H9 (cell line): ENCODE measurements at regions not wholly inside any gene's neighbourhood (a gene's known extent, or its start where the extent isn't known, plus 50 kb on each side); places are given as distances from the start of the nearest gene placed in this dataset.

Source experiments
- DNase-seq: peaks from one replicate; pipeline ENCODE4 v3.0.0-alpha.2; 2017
- H2AFZ ChIP-seq: one replicate; pipeline ENCODE4 v1.6.1; 2013; ENCODE audit warnings: mild to moderate bottlenecking, low read length, control low read depth, moderate library complexity
- H2AK5ac ChIP-seq: 2 replicates; pipeline ENCODE4 v1.6.1; 2013; ENCODE audit warnings: low read length, control low read depth, mixed read lengths; ENCODE audit not compliant: insufficient read length
- H2BK120ac ChIP-seq: one replicate; pipeline ENCODE4 v1.6.1; 2013; ENCODE audit warnings: low read depth, mild to moderate bottlenecking, low read length, control low read depth, inconsistent platforms; ENCODE audit not compliant: poor library complexity, severe bottlenecking
- H2BK12ac ChIP-seq: 2 replicates; pipeline ENCODE4 v1.6.1; 2013; ENCODE audit warnings: low read length, control low read depth, mixed read lengths, low read depth; ENCODE audit not compliant: insufficient read length
- H2BK15ac ChIP-seq: 2 replicates; pipeline ENCODE4 v1.6.1; 2013; ENCODE audit warnings: low read depth, low read length, control low read depth
- H2BK20ac ChIP-seq: one replicate; pipeline ENCODE4 v1.6.1; 2013; ENCODE audit warnings: low read depth, mild to moderate bottlenecking, low read length, control low read depth, inconsistent platforms; ENCODE audit not compliant: poor library complexity, severe bottlenecking
- H2BK5ac ChIP-seq: 2 replicates; pipeline ENCODE4 v1.6.1; 2013; ENCODE audit warnings: low read length, control low read depth, mixed read lengths; ENCODE audit not compliant: insufficient read length
- H3K14ac ChIP-seq: 2 replicates; pipeline ENCODE4 v1.6.1; 2013; ENCODE audit warnings: low read length, control low read depth; ENCODE audit not compliant: insufficient read depth
- H3K18ac ChIP-seq: 2 replicates; pipeline ENCODE4 v1.6.1; 2013; ENCODE audit warnings: low read depth, mild to moderate bottlenecking, mixed read lengths, low read length, control low read depth; ENCODE audit not compliant: insufficient read length
- H3K23ac ChIP-seq: 2 replicates; pipeline ENCODE4 v1.6.1; 2013; ENCODE audit warnings: low read length, control low read depth, mixed read lengths, low read depth; ENCODE audit not compliant: insufficient read length
- H3K23me2 ChIP-seq: 2 replicates; pipeline ENCODE4 v1.6.1; 2013; ENCODE audit warnings: low read depth, mild to moderate bottlenecking, mixed read lengths, low read length, control low read depth; ENCODE audit not compliant: insufficient read length, poor library complexity, severe bottlenecking
- H3K27ac ChIP-seq: 2 replicates; pipeline ENCODE4 v1.5.1; 2013; ENCODE audit warnings: low read length, control low read depth, mixed read lengths, low read depth; ENCODE audit not compliant: insufficient read length
- H3K27me3 ChIP-seq: 2 replicates; pipeline ENCODE4 v1.6.1; 2013; ENCODE audit warnings: low read length, control low read depth, inconsistent platforms; ENCODE audit not compliant: insufficient read depth
- H3K4ac ChIP-seq: 2 replicates; pipeline ENCODE4 v1.6.1; 2013; ENCODE audit warnings: low read depth, mild to moderate bottlenecking, control low read depth, inconsistent platforms, low read length, moderate library complexity
- H3K4me1 ChIP-seq: 2 replicates; pipeline ENCODE4 v1.6.1; 2013; ENCODE audit warnings: low read length, control low read depth, inconsistent platforms; ENCODE audit not compliant: insufficient read depth
- H3K4me2 ChIP-seq: 2 replicates; pipeline ENCODE4 v1.6.1; 2013; ENCODE audit warnings: low read length, control low read depth, mixed read lengths; ENCODE audit not compliant: insufficient read length, insufficient read depth
- H3K56ac ChIP-seq: 2 replicates; pipeline ENCODE4 v1.6.1; 2013; ENCODE audit warnings: low read depth, mild to moderate bottlenecking, mixed read lengths, low read length, control low read depth; ENCODE audit not compliant: insufficient read length
- H3K79me1 ChIP-seq: 2 replicates; pipeline ENCODE4 v1.6.1; 2013; ENCODE audit warnings: low read depth, mild to moderate bottlenecking, moderate library complexity, low read length, control low read depth, inconsistent platforms; ENCODE audit not compliant: insufficient read depth, poor library complexity, severe bottlenecking
- H3K79me2 ChIP-seq: 2 replicates; pipeline ENCODE4 v1.6.1; 2013; ENCODE audit warnings: low read length, control low read depth, inconsistent platforms; ENCODE audit not compliant: insufficient read depth
- H3K9ac ChIP-seq: 2 replicates; pipeline ENCODE4 v1.6.1; 2013; ENCODE audit warnings: low read length, control low read depth, mixed read lengths; ENCODE audit not compliant: insufficient read length; ENCODE audit errors: extremely low read depth
- H3K9me3 ChIP-seq: one replicate; pipeline ENCODE4 v1.6.1; 2013; ENCODE audit warnings: low read depth, low read length, inconsistent platforms; ENCODE audit not compliant: control insufficient read depth
- H3T11ph ChIP-seq: one replicate; pipeline ENCODE4 v1.6.1; 2013; ENCODE audit warnings: mild to moderate bottlenecking, low read length, control low read depth, inconsistent platforms
- H4K20me1 ChIP-seq: one replicate; pipeline ENCODE4 v1.6.1; 2013; ENCODE audit not compliant: control insufficient read depth, insufficient read length, insufficient read depth
- H4K5ac ChIP-seq: 2 replicates; pipeline ENCODE4 v1.6.1; 2013; ENCODE audit warnings: low read depth, mild to moderate bottlenecking, mixed read lengths, low read length, control low read depth; ENCODE audit not compliant: insufficient read length
- H4K8ac ChIP-seq: replicated peaks from 2 replicates; pipeline ENCODE4 v1.6.1; 2013; ENCODE audit warnings: low read length, control low read depth, mixed read lengths, low read depth; ENCODE audit not compliant: insufficient read length
- H4K91ac ChIP-seq: 2 replicates; pipeline ENCODE4 v1.6.1; 2013; ENCODE audit warnings: low read depth, mild to moderate bottlenecking, moderate library complexity, mixed read lengths, low read length, control low read depth; ENCODE audit not compliant: insufficient read length
- H3K27ac Mint-ChIP-seq, 3 experiments: 2 replicates in 2 of 3; 3 replicates in 1 of 3; pipeline ENCODE4 v1.8.0; 2020 to 2021; ENCODE audit warnings: mixed read lengths in 3 of 3, mild to moderate bottlenecking in 1 of 3, moderate library complexity in 1 of 3
- H3K27me3 Mint-ChIP-seq: 2 replicates; pipeline ENCODE4 v1.8.0; 2021; ENCODE audit warnings: low read depth, mild to moderate bottlenecking, moderate library complexity, mixed read lengths
- H3K36me3 Mint-ChIP-seq, 3 experiments: 2 replicates in 2 of 3; 3 replicates in 1 of 3; pipeline ENCODE4 v1.8.0; 2020 to 2021; ENCODE audit warnings: low read depth in 3 of 3, mixed read lengths in 3 of 3; ENCODE audit not compliant: insufficient read depth in 1 of 3
- H3K4me1 Mint-ChIP-seq, 2 experiments: 2 replicates each; pipeline ENCODE4 v1.8.0; 2020; ENCODE audit warnings: mixed read lengths in 2 of 2
- H3K4me3 Mint-ChIP-seq, 2 experiments: 2 replicates in 1 of 2; 3 replicates in 1 of 2; pipeline ENCODE4 v1.8.0; 2020 to 2021; ENCODE audit warnings: mild to moderate bottlenecking in 2 of 2, mixed read lengths in 2 of 2, moderate library complexity in 1 of 2
- H3K9me3 Mint-ChIP-seq, 2 experiments: 2 replicates in 1 of 2; 3 replicates in 1 of 2; pipeline ENCODE4 v1.8.0; 2020; ENCODE audit warnings: mild to moderate bottlenecking in 2 of 2, mixed read lengths in 2 of 2, moderate library complexity in 1 of 2
- WGBS: extraction: QIAGEN DNeasy Blood & Tissue Kit; methylation state at CpG from one replicate; pipeline ENCODE4 v1.1.7; 2013; ENCODE audit warnings: missing lambda C conversion rate, low lambda C conversion rate, mixed read lengths; ENCODE audit not compliant: insufficient read length; ENCODE audit errors: extremely low coverage; 5-methylcytosine and 5-hydroxymethylcytosine counted together
- TF ChIP-seq, protein P1 (sequence below): fragments of 200-600 bp; sonication (generic); conservative IDR thresholded peaks from 3 replicates; pipeline ENCODE4 v1.8.0; 2021; ENCODE audit warnings: antibody characterized with exemption, mild to moderate bottlenecking

DNA sequence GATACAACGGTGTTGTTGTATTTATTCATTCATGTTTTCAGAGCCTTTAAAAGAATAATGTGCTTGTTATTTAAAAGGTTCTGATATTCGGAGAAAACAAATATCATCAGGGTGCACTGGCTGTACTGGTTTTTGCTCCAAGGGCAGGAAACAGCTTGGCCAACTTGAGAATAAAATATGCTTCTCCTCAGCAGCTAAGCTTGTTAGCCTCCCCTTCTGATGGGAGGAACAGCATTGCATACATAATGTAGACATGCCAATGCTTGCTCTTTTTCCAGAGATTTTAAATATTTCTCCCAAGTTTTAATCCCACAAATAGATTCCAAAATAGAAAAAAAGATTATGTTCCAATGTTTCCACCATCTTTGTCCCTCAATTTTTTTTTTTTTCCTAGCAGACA lies 87.6 kb upstream of the RPL34 start:
- no peak overlapping the region for H4K5ac ChIP-seq
- no peaks in the 10 kb centered on the region for H3K9me3 Mint-ChIP-seq
- no peak overlapping the region for H2BK12ac ChIP-seq
- no peak overlapping the region for H3K14ac ChIP-seq
- no peak overlapping the region for H2BK20ac ChIP-seq
- no peak overlapping the region for H3K18ac ChIP-seq
- no peaks in the 10 kb centered on the region for H4K20me1 ChIP-seq
- H2BK5ac ChIP-seq, result no peak overlapping the region
- no peaks in the 10 kb centered on the region for H3K79me2 ChIP-seq
- H3K23me2 ChIP-seq, result no peaks in the 10 kb centered on the region
- H2AK5ac ChIP-seq, result no peak overlapping the region
- no peaks in the 10 kb centered on the region for H3K36me3 Mint-ChIP-seq
- TF ChIP-seq, protein P1, sequence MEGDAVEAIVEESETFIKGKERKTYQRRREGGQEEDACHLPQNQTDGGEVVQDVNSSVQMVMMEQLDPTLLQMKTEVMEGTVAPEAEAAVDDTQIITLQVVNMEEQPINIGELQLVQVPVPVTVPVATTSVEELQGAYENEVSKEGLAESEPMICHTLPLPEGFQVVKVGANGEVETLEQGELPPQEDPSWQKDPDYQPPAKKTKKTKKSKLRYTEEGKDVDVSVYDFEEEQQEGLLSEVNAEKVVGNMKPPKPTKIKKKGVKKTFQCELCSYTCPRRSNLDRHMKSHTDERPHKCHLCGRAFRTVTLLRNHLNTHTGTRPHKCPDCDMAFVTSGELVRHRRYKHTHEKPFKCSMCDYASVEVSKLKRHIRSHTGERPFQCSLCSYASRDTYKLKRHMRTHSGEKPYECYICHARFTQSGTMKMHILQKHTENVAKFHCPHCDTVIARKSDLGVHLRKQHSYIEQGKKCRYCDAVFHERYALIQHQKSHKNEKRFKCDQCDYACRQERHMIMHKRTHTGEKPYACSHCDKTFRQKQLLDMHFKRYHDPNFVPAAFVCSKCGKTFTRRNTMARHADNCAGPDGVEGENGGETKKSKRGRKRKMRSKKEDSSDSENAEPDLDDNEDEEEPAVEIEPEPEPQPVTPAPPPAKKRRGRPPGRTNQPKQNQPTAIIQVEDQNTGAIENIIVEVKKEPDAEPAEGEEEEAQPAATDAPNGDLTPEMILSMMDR, result no peak
- H3K27me3 ChIP-seq, result no peaks in the 10 kb centered on the region
- no peak overlapping the region for H4K91ac ChIP-seq
- H3K9me3 ChIP-seq, result no peaks in the 10 kb centered on the region
- H3K9ac ChIP-seq, result no peak overlapping the region
- H2BK120ac ChIP-seq, result no peak overlapping the region
- DNase-seq, result no peak
- no peak overlapping the region for H3K23ac ChIP-seq
- H3K4me1 ChIP-seq, result no peaks in the 10 kb centered on the region
- no CpG with 5 or more reads among the region's 2 CpGs for WGBS
- no peak overlapping the region for H4K8ac ChIP-seq
- no peaks in the 10 kb centered on the region for H3K79me1 ChIP-seq
- H3K27ac ChIP-seq, result no peak overlapping the region
- H2AFZ ChIP-seq, result no peak overlapping the region
- no peak overlapping the region for H3K4ac ChIP-seq
- H3T11ph ChIP-seq, result no peak overlapping the region
- H3K4me1 Mint-ChIP-seq, result peaks cover 2 to 3% of the 10 kb centered on the region in 2 experiments
- no peak overlapping the region for H3K27ac Mint-ChIP-seq
- H3K4me3 Mint-ChIP-seq, result no peak overlapping the region
- H2BK15ac ChIP-seq, result no peak overlapping the region
- no peak overlapping the region for H3K56ac ChIP-seq
- peaks cover 2% of the 10 kb centered on the region; the same call in 1 of the 2 replicates for H3K27me3 Mint-ChIP-seq
- H3K4me2 ChIP-seq, result no peak overlapping the region
